PC-3 (cell line): ENCODE measurements at regions not wholly inside any gene's neighbourhood (a gene's known extent, or its start where the extent isn't known, plus 50 kb on each side); places are given as distances from the start of the nearest gene placed in this dataset.

Experiments
- CTCF ChIP-seq: fragments of 300-600 bp; sonication (generic); conservative IDR thresholded peaks from 2 replicates; pipeline ENCODE4 v1.5.1; 2017; ENCODE audit warnings: antibody characterized with exemption, low read depth, mild to moderate bottlenecking, low read length
- EZH2phosphoT487 ChIP-seq: fragments of 300-600 bp; sonication (generic); IDR thresholded peaks from 2 replicates; pipeline ENCODE4 v1.6.1; 2018; ENCODE audit warnings: mild to moderate bottlenecking, antibody characterized with exemption, low read length, borderline replicate concordance

GRCh38 chr2:78218066-78218465 lies 695.9 kb upstream of the LRRTM4 start:
- TF ChIP-seq CTCF: no peak
- TF ChIP-seq EZH2phosphoT487: no peak
